ENCODE measurements at regions not wholly inside any gene's neighbourhood (a gene's known extent, or its start where the extent isn't known, plus 50 kb on each side); places are given as distances from the start of the nearest gene placed in this dataset.
"Not testable (repeated sequence)": the region's sequence is repeated elsewhere in the genome, so short reads cannot be mapped to it uniquely, and the experiment has no call there.

GRCh38 chr16:21333683-21334082 is 55.6 kb upstream of the CRYM start:
- not testable (repeated sequence) for TF ChIP-seq CTCF, POLR2A (IDR thresholded peaks at IDR 0.05)
